NCI-H1105 treated with DMSO at 0.1 percent for 48 hours (cell line): ENCODE measurements at regions not wholly inside any gene's neighbourhood (a gene's known extent, or its start where the extent isn't known, plus 50 kb on each side); places are given as distances from the start of the nearest gene placed in this dataset.
"Not testable (repeated sequence)": the region's sequence is repeated elsewhere in the genome, so short reads cannot be mapped to it uniquely, and the experiment has no call there.

Experiments
- DNase-seq: peaks from one replicate; lab custom pipeline; 2025; lab: John Stamatoyannopoulos, UW

- DNase-seq = not testable (repeated sequence)
Observed at GRCh38 chr17:54712798-54713197, 187.9 kb upstream of the TOM1L1 start.

- DNase-seq = no peak
Observed at GRCh38 chr17:54718286-54718685, 182.4 kb upstream of the TOM1L1 start.

GRCh38 chr17:54727624-54728023 is 173.0 kb upstream of the TOM1L1 start:
- DNase-seq = no peak

- DNase-seq = no peak
Observed at GRCh38 chr17:54736573-54736972, 164.1 kb upstream of the TOM1L1 start.

- no peak for DNase-seq
Observed at GRCh38 chr17:54738496-54738895, 162.2 kb upstream of the TOM1L1 start.

- no peak for DNase-seq
Observed at GRCh38 chr17:54744750-54745149, 155.9 kb upstream of the TOM1L1 start.

GRCh38 chr17:54745239-54745638 is 155.4 kb upstream of the TOM1L1 start:
- DNase-seq = no peak

- no peak for DNase-seq
Observed at GRCh38 chr17:54745862-54746261, 154.8 kb upstream of the TOM1L1 start.

GRCh38 chr17:54749157-54749556 is 151.5 kb upstream of the TOM1L1 start:
- DNase-seq = no peak

- no peak for DNase-seq
Observed at GRCh38 chr17:54754560-54754959, 146.1 kb upstream of the TOM1L1 start.

GRCh38 chr17:54760836-54761235 is 139.8 kb upstream of the TOM1L1 start:
- DNase-seq = no peak

GRCh38 chr17:54770836-54771235 is 129.8 kb upstream of the TOM1L1 start:
- DNase-seq = no peak

GRCh38 chr17:54771409-54771915 is 129.2 kb upstream of the TOM1L1 start:
- DNase-seq = no peak

- DNase-seq = no peak
Observed at GRCh38 chr17:54780238-54780637, 120.4 kb upstream of the TOM1L1 start.

- DNase-seq = no peak
Observed at GRCh38 chr17:54781389-54781788, 119.3 kb upstream of the TOM1L1 start.

- no peak for DNase-seq
Observed at GRCh38 chr17:54784305-54784704, 116.3 kb upstream of the TOM1L1 start.

- DNase-seq = no peak
Observed at GRCh38 chr17:54785643-54786268, 114.9 kb upstream of the TOM1L1 start.

- no peak for DNase-seq
Observed at GRCh38 chr17:54789101-54789880, 111.4 kb upstream of the TOM1L1 start.

- DNase-seq = no peak
Observed at GRCh38 chr17:54793271-54793670, 107.4 kb upstream of the TOM1L1 start.

GRCh38 chr17:54795046-54795445 is 105.6 kb upstream of the TOM1L1 start:
- DNase-seq = no peak

- no peak for DNase-seq
Observed at GRCh38 chr17:54807331-54807730, 93.3 kb upstream of the TOM1L1 start.

- no peak for DNase-seq
Observed at GRCh38 chr17:54813896-54814295, 86.8 kb upstream of the TOM1L1 start.

GRCh38 chr17:54814371-54814770 is 86.3 kb upstream of the TOM1L1 start:
- no peak for DNase-seq

- no peak for DNase-seq
Observed at GRCh38 chr17:54834086-54834485, 66.6 kb upstream of the TOM1L1 start.
